K562 (cell line): ENCODE measurements at regions not wholly inside any gene's neighbourhood (a gene's known extent, or its start where the extent isn't known, plus 50 kb on each side); places are given as distances from the start of the nearest gene placed in this dataset.

Experiments
- ATAC-seq: fragments of 200-7000 bp; cut with Tn5 transposase; 3 replicates; pipeline ENCODE4 v1.9.1; 2020; ENCODE audit warnings: moderate library complexity
- BruUV-seq: library from RNA; stranded (reverse); fragments of 400-500 nt; replicated peaks from 2 replicates; lab custom pipeline; 2021; lab: Mats Ljungman, UMichigan
- CTCF ChIA-PET: fragments of 300-600 bp; formaldehyde crosslinking; extraction: SDS; loops from one replicate; lab custom pipeline; 2021; ENCODE audit warnings: low intra/inter-chr PET ratio; lab: Yijun Ruan, JAX
- POLR2A ChIA-PET: fragments of 300-600, 350-650 bp; sonication (Branson Sonifier 250); formaldehyde crosslinking; extraction: SDS; loops from one replicate; lab custom pipeline; 2021; ENCODE audit warnings: antibody characterized with exemption, inconsistent platforms; lab: Yijun Ruan, JAX
- DNase-seq, 4 experiments: peaks; one replicate each; pipeline versions ENCODE4 v3.0.0 to v3.0.0-alpha.2; 2011 to 2018; ENCODE audit warnings: low spot score in 3 of 4, mixed read lengths in 3 of 4; ENCODE audit errors: extremely low read depth in 1 of 4
- FAIRE-seq: peaks from 2 replicates; lab custom pipeline; 2011; peaks lifted over from hg19 to GRCh38; lab: Jason Lieb, UNC
- H2AFZ ChIP-seq: 2 replicates; pipeline ENCODE4 v1.6.0; 2011; ENCODE audit warnings: low read depth, low read length, control low read depth, inconsistent platforms
- H3K27ac ChIP-seq: fragments of 200-600 bp; 3 replicates; pipeline ENCODE4 v1.8.0; 2011; ENCODE audit warnings: low read depth, mild to moderate bottlenecking, control low read depth, inconsistent platforms, low read length, moderate library complexity, mixed read lengths; ENCODE audit errors: extremely low read depth
- H3K27me3 ChIP-seq, 2 experiments: fragments of 300-600 bp in 1 of 2; 2 replicates in 1 of 2; 3 replicates in 1 of 2; pipeline versions ENCODE4 v1.6.0 to v1.8.0; 2011; ENCODE audit warnings: inconsistent platforms in 2 of 2, low read length in 2 of 2, mild to moderate bottlenecking in 1 of 2, mixed read lengths in 1 of 2, moderate library complexity in 1 of 2; ENCODE audit not compliant: control insufficient read depth in 2 of 2, insufficient read depth in 2 of 2
- H3K36me3 ChIP-seq: fragments of 300-600 bp; 3 replicates; pipeline ENCODE4 v1.8.0; 2011; ENCODE audit warnings: mild to moderate bottlenecking, low read length, inconsistent platforms; ENCODE audit not compliant: control insufficient read depth, insufficient read depth
- H3K4me1 ChIP-seq, 2 experiments: fragments of 200-600 bp in 1 of 2; replicated peaks in 1 of 2; 2 replicates in 1 of 2; 3 replicates in 1 of 2; pipeline versions ENCODE4 v1.5.1 to v1.8.0; 2011; ENCODE audit warnings: inconsistent platforms in 2 of 2, low read length in 2 of 2, mild to moderate bottlenecking in 1 of 2, mixed read lengths in 1 of 2, moderate library complexity in 1 of 2; ENCODE audit not compliant: control insufficient read depth in 2 of 2, insufficient read depth in 2 of 2
- H3K4me2 ChIP-seq: 2 replicates; pipeline ENCODE4 v1.6.1; 2011; ENCODE audit warnings: low read length, control low read depth, inconsistent platforms, mixed read lengths; ENCODE audit not compliant: insufficient read depth
- H3K4me3 ChIP-seq: fragments of 200-600 bp; sonication (generic), shearing (Covaris generic); 2 replicates; pipeline ENCODE4 v1.5.1; 2016; ENCODE audit warnings: control low read depth, inconsistent platforms
- H3K79me2 ChIP-seq: fragments of 200-600 bp; 3 replicates; pipeline ENCODE4 v1.8.0; 2011; ENCODE audit warnings: low read length, inconsistent platforms; ENCODE audit not compliant: control insufficient read depth, insufficient read depth
- H3K9ac ChIP-seq, 2 experiments: 2 replicates each; pipeline versions ENCODE4 v1.6.0 to v1.6.1; 2011; ENCODE audit warnings: low read depth in 2 of 2, low read length in 2 of 2, control low read depth in 1 of 2, inconsistent platforms in 1 of 2, mild to moderate bottlenecking in 1 of 2, mixed read lengths in 1 of 2; ENCODE audit not compliant: insufficient read depth in 1 of 2
- H3K9me1 ChIP-seq: one replicate; pipeline ENCODE4 v1.6.0; 2011; ENCODE audit warnings: inconsistent platforms, mild to moderate bottlenecking, low read length, moderate library complexity; ENCODE audit not compliant: control insufficient read depth, insufficient read depth
- H3K9me3 ChIP-seq: replicated peaks from 2 replicates; pipeline ENCODE4 v1.5.1; 2011; ENCODE audit warnings: low read depth, low read length, inconsistent platforms; ENCODE audit not compliant: control insufficient read depth, insufficient read depth
- H4K20me1 ChIP-seq: replicated peaks from 2 replicates; pipeline ENCODE4 v1.6.1; 2011; ENCODE audit warnings: low read length, inconsistent platforms, mixed read lengths; ENCODE audit not compliant: control insufficient read depth, insufficient read depth
- CREB1 ChIP-seq, 2 experiments: sonication (generic) in 1 of 2; formaldehyde crosslinking in 1 of 2; IDR thresholded peaks; 2 replicates each; pipeline versions ENCODE4 v1.6.1 to v1.8.0; 2012 to 2022; ENCODE audit warnings: inconsistent platforms in 1 of 2, mild to moderate bottlenecking in 1 of 2, missing genetic modification reagents in 1 of 2, moderate library complexity in 1 of 2
- DEAF1 ChIP-seq: fragments of 450-650 bp; formaldehyde crosslinking; IDR thresholded peaks from 2 replicates; pipeline ENCODE4 v1.4.0; 2020; ENCODE audit warnings: mild to moderate bottlenecking, moderate library complexity
- FIP1L1 ChIP-seq: fragments of 200-400 bp; formaldehyde crosslinking; IDR thresholded peaks from 2 replicates; pipeline ENCODE4 v1.6.1; 2018; ENCODE audit warnings: mild to moderate bottlenecking, low read depth, low read length; ENCODE audit not compliant: poor library complexity, severe bottlenecking
- SP1 ChIP-seq: sonication (generic); formaldehyde crosslinking; IDR thresholded peaks from 2 replicates; pipeline ENCODE4 v1.8.1; 2022; ENCODE audit warnings: mild to moderate bottlenecking, missing genetic modification reagents
- TAF9B ChIP-seq: fragments of 450-650 bp; IDR thresholded peaks from 2 replicates; pipeline ENCODE4 v1.6.1; 2018; ENCODE audit warnings: mild to moderate bottlenecking; ENCODE audit not compliant: partially characterized antibody
- WGBS: fragments of 100-300 bp; shearing (Covaris generic); methylation state at CpG from one replicate; pipeline ENCODE4 v1.1.6; 2016; ENCODE audit warnings: low coverage, mixed read lengths; ENCODE audit not compliant: insufficient coverage; ENCODE audit errors: missing lambda C conversion rate; 5-methylcytosine and 5-hydroxymethylcytosine counted together
- in situ Hi-C: fragments of 300-500 bp; cut with MboI; formaldehyde crosslinking; loops from 4 replicates; pipeline ENCODE4 v1.15.0; 2018; ENCODE audit warnings: inconsistent platforms, mixed read lengths
- intact Hi-C: fragments of 100-400 bp; cut with micrococcal nuclease; formaldehyde crosslinking; loops from 2 replicates; pipeline ENCODE4 v1.14.2; 2022
- TF ChIP-seq, protein P1 (sequence below): fragments of 450-650 bp; formaldehyde crosslinking; IDR thresholded peaks from 2 replicates; pipeline ENCODE4 v1.4.0; 2022; ENCODE audit warnings: missing genetic modification characterization

DNA sequence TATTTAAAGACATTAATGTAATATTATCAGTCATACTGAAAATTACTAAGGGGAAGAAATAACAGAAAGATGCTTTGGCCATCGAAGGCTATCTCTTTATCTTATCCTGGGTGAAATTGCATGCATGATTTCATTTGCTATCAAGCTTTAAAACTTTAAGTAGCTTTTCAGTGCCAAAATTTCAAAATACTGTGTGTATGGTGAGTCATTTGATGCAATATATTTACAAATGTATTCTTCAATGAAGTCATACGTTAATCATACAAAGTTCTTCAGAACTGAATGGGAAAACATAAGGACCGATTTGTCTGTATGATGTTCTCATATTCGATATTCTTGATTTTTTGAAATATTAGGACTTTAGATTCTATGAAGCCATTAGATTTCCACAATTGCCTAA, 1295.8 kb upstream of the AGA start:
- in situ Hi-C loops, result no loop called here
- H3K9ac ChIP-seq, result no peak overlapping the region
- H3K4me1 ChIP-seq, result no peaks in the 10 kb centered on the region
- intact Hi-C loops, result no loop called here
- H3K27me3 ChIP-seq, result no peaks in the 10 kb centered on the region
- H3K79me2 ChIP-seq, result no peaks in the 10 kb centered on the region
- H3K9me3 ChIP-seq, result no peaks in the 10 kb centered on the region
- BruUV-seq, result no TSS peak
- H3K4me3 ChIP-seq, result no peak overlapping the region
- no peak overlapping the region for H3K4me2 ChIP-seq
- no peak overlapping the region for H3K27ac ChIP-seq
- no peak for FAIRE-seq
- POLR2A ChIA-PET, result no interaction called here
- H2AFZ ChIP-seq, result no peak overlapping the region
- WGBS, result 4% methylated on average over 4 of the region's 4 CpGs
- DNase-seq, result no peak
- no peaks in the 10 kb centered on the region for H4K20me1 ChIP-seq
- no peak for ATAC-seq
- H3K9me1 ChIP-seq, result no peaks in the 10 kb centered on the region
- H3K36me3 ChIP-seq, result no peaks in the 10 kb centered on the region
- CTCF ChIA-PET, result no interaction called here
- TF ChIP-seq FIP1L1 (no peak), TAF9B (no peak), DEAF1 (CRISPR knock-in tag) (no peak), SP1 (CRISPR knock-in tag) (no peak), CREB1 (IDR thresholded peaks at IDR 0.05) (no peak), CREB1 (CRISPR knock-in tag; IDR thresholded peaks at IDR 0.05) (no peak)
- TF ChIP-seq, protein P1, sequence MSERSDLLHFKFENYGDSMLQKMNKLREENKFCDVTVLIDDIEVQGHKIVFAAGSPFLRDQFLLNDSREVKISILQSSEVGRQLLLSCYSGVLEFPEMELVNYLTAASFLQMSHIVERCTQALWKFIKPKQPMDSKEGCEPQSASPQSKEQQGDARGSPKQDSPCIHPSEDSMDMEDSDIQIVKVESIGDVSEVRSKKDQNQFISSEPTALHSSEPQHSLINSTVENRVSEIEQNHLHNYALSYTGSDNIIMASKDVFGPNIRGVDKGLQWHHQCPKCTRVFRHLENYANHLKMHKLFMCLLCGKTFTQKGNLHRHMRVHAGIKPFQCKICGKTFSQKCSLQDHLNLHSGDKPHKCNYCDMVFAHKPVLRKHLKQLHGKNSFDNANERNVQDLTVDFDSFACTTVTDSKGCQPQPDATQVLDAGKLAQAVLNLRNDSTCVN (CRISPR knock-in tag), result no peak
